Keratinocyte (primary cell): ENCODE measurements at regions not wholly inside any gene's neighbourhood (a gene's known extent, or its start where the extent isn't known, plus 50 kb on each side); places are given as distances from the start of the nearest gene placed in this dataset.

Experiments
- DNase-seq: peaks from one replicate; pipeline ENCODE4 v3.0.0-alpha.2; 2011; ENCODE audit warnings: low read depth, missing footprints, low spot score
- FAIRE-seq: peaks from 2 replicates; lab custom pipeline; 2011; peaks lifted over from hg19 to GRCh38; lab: Jason Lieb, UNC
- H2AFZ ChIP-seq: 2 replicates; pipeline ENCODE4 v1.6.0; 2012; ENCODE audit warnings: low read length, control low read depth, inconsistent platforms; ENCODE audit not compliant: control insufficient read depth
- H3K27ac ChIP-seq: 2 replicates; pipeline ENCODE4 v1.5.1; 2011; ENCODE audit warnings: low read length; ENCODE audit not compliant: control insufficient read depth, insufficient read depth
- H3K27me3 ChIP-seq: 3 replicates; pipeline ENCODE4 v1.6.0; 2011; ENCODE audit warnings: low read length; ENCODE audit not compliant: control insufficient read depth, insufficient read depth; ENCODE audit errors: extremely low read depth
- H3K36me3 ChIP-seq, 2 experiments: 2 replicates in 1 of 2; 3 replicates in 1 of 2; pipeline ENCODE4 v1.5.1; 2011; ENCODE audit warnings: low read length in 2 of 2, mild to moderate bottlenecking in 1 of 2; ENCODE audit not compliant: control insufficient read depth in 2 of 2, insufficient read depth in 2 of 2; ENCODE audit errors: extremely low read depth in 1 of 2
- H3K4me1 ChIP-seq: 3 replicates; pipeline ENCODE4 v1.5.1; 2011; ENCODE audit warnings: low read length; ENCODE audit not compliant: control insufficient read depth, insufficient read depth; ENCODE audit errors: extremely low read depth
- H3K4me2 ChIP-seq: 3 replicates; pipeline ENCODE4 v1.6.0; 2011; ENCODE audit warnings: low read depth, low read length; ENCODE audit not compliant: control insufficient read depth, insufficient read depth; ENCODE audit errors: extremely low read depth
- H3K4me3 ChIP-seq, 3 experiments: fragments of 200-600 bp in 1 of 3; sonication (generic) in 1 of 3; 2 replicates in 2 of 3; 3 replicates in 1 of 3; pipeline ENCODE4 v1.5.1; 2011 to 2016; ENCODE audit warnings: low read length in 3 of 3, mild to moderate bottlenecking in 3 of 3, control low read depth in 2 of 3, inconsistent platforms in 1 of 3, low read depth in 1 of 3, mixed read lengths in 1 of 3, mixed run types in 1 of 3, moderate library complexity in 1 of 3; ENCODE audit not compliant: control insufficient read depth in 2 of 3, insufficient read depth in 2 of 3; ENCODE audit errors: extremely low read depth in 1 of 3
- H3K79me2 ChIP-seq: 2 replicates; pipeline ENCODE4 v1.6.0; 2012; ENCODE audit warnings: low read length; ENCODE audit not compliant: control insufficient read depth, insufficient read depth
- H3K9ac ChIP-seq: 3 replicates; pipeline ENCODE4 v1.6.0; 2011; ENCODE audit warnings: low read length; ENCODE audit not compliant: control insufficient read depth, insufficient read depth; ENCODE audit errors: extremely low read depth
- H3K9me1 ChIP-seq: 3 replicates; pipeline ENCODE4 v1.6.0; 2011; ENCODE audit warnings: low read length; ENCODE audit not compliant: control insufficient read depth, insufficient read depth; ENCODE audit errors: extremely low read depth
- H3K9me3 ChIP-seq: 2 replicates; pipeline ENCODE4 v1.5.1; 2012; ENCODE audit warnings: low read depth, low read length; ENCODE audit not compliant: control insufficient read depth
- H4K20me1 ChIP-seq: 3 replicates; pipeline ENCODE4 v1.6.0; 2011; ENCODE audit warnings: low read length; ENCODE audit not compliant: control insufficient read depth, insufficient read depth; ENCODE audit errors: extremely low read depth
- CTCF ChIP-seq, 3 experiments: IDR thresholded peaks in 1 of 3; conservative IDR thresholded peaks in 1 of 3; optimal IDR thresholded peaks in 1 of 3; 2 replicates in 2 of 3; 3 replicates in 1 of 3; pipeline versions ENCODE3 to v1.5.1; 2011; ENCODE audit warnings: low read length in 3 of 3, mild to moderate bottlenecking in 3 of 3, moderate library complexity in 2 of 3, control low read depth in 1 of 3, inconsistent platforms in 1 of 3; ENCODE audit not compliant: insufficient read depth in 2 of 3; ENCODE audit errors: extremely low read depth in 1 of 3
- EZH2 ChIP-seq: IDR thresholded peaks from one replicate; pipeline ENCODE4 v1.6.1; 2012; ENCODE audit warnings: inconsistent platforms, mild to moderate bottlenecking, low read length, moderate library complexity
- dilution Hi-C: fragments of 300-500 bp; cut with MboI; formaldehyde crosslinking; loops from one replicate; pipeline ENCODE4 v1.7.0; 2020; ENCODE audit warnings: low sequenced_read_pairs; ENCODE audit not compliant: extremely low pct_ligation_motif_present

- DNase-seq (no peak), FAIRE-seq (peak; percentile 81)
- Histone ChIP-seq H3K36me3 (no peaks in the 10 kb centered on the region), H3K4me1 (peaks cover 2% of the 10 kb centered on the region), H3K79me2 (no peaks in the 10 kb centered on the region), H3K27me3 (no peaks in the 10 kb centered on the region), H3K4me2 (no peak overlapping the region), H3K4me3 (no peak overlapping the region), H3K9ac (no peak overlapping the region), H3K27ac (no peak overlapping the region), H4K20me1 (no peaks in the 10 kb centered on the region), H3K9me3 (no peaks in the 10 kb centered on the region), H3K9me1 (no peaks in the 10 kb centered on the region), H2AFZ (peak overlapping the region; percentile 78)
- dilution Hi-C loops, result no loop called here
- TF ChIP-seq CTCF (optimal IDR thresholded peaks at IDR 0.05 in 1 of 3, IDR thresholded peaks at IDR 0.05 in 1 of 3, conservative IDR thresholded peaks at IDR 0.05 in 1 of 3; ENCODE audit: extremely low read depth in 1 of 3, insufficient read depth in 2 of 3, low read length in 3 of 3) (peak; percentile 68 to 69 (median 69)), EZH2 (no peak)
Measured at GRCh38 chr2:212686285-212686895, 147.8 kb upstream of the ERBB4 start.

- dilution Hi-C loops, result no loop called here
- FAIRE-seq (no peak), DNase-seq (no peak)
- H3K27me3 ChIP-seq, result no peaks in the 10 kb centered on the region
- H3K4me1 ChIP-seq, result peaks cover 2% of the 10 kb centered on the region
- no peaks in the 10 kb centered on the region for H3K9me1 ChIP-seq
- no peak overlapping the region for H3K27ac ChIP-seq
- no peak overlapping the region for H3K4me2 ChIP-seq
- TF ChIP-seq EZH2, result no peak
- TF ChIP-seq CTCF (optimal IDR thresholded peaks at IDR 0.05 in 1 of 3, IDR thresholded peaks at IDR 0.05 in 1 of 3, conservative IDR thresholded peaks at IDR 0.05 in 1 of 3; ENCODE audit: extremely low read depth in 1 of 3, insufficient read depth in 2 of 3, low read length in 3 of 3), result no peak
- H3K9me3 ChIP-seq, result no peaks in the 10 kb centered on the region
- no peaks in the 10 kb centered on the region for H4K20me1 ChIP-seq
- H3K9ac ChIP-seq, result no peak overlapping the region
- no peaks in the 10 kb centered on the region for H3K79me2 ChIP-seq
- no peaks in the 10 kb centered on the region for H3K36me3 ChIP-seq
- no peak overlapping the region for H3K4me3 ChIP-seq
- peak overlapping the region; percentile 4 for H2AFZ ChIP-seq
Measured at GRCh38 chr2:212683346-212684097, 144.9 kb upstream of the ERBB4 start.
